Mesendoderm (in vitro differentiated cells): ENCODE measurements at regions not wholly inside any gene's neighbourhood (a gene's known extent, or its start where the extent isn't known, plus 50 kb on each side); places are given as distances from the start of the nearest gene placed in this dataset.
"Not testable (repeated sequence)": the region's sequence is repeated elsewhere in the genome, so short reads cannot be mapped to it uniquely, and the experiment has no call there.

Source experiments
- DNase-seq: peaks from one replicate; pipeline ENCODE4 v3.0.0; 2013
- H2AK5ac ChIP-seq: 2 replicates; pipeline ENCODE4 v1.6.1; 2013; ENCODE audit warnings: low read length, inconsistent platforms
- H2BK120ac ChIP-seq: 2 replicates; pipeline ENCODE4 v1.6.1; 2013; ENCODE audit warnings: low read depth, mild to moderate bottlenecking, low read length, moderate library complexity, mixed read lengths
- H2BK15ac ChIP-seq: replicated peaks from 2 replicates; pipeline ENCODE4 v1.6.1; 2013; ENCODE audit warnings: low read depth, mild to moderate bottlenecking, moderate library complexity
- H2BK5ac ChIP-seq: 2 replicates; pipeline ENCODE4 v1.6.1; 2013; ENCODE audit warnings: low read length, inconsistent platforms
- H3K18ac ChIP-seq: 2 replicates; pipeline ENCODE4 v1.6.1; 2013; ENCODE audit warnings: mild to moderate bottlenecking, low read length, mixed read lengths
- H3K23ac ChIP-seq: one replicate; pipeline ENCODE4 v1.6.1; 2013; ENCODE audit warnings: low read length
- H3K27ac ChIP-seq: 2 replicates; pipeline ENCODE4 v1.5.1; 2013; ENCODE audit warnings: low read depth, mild to moderate bottlenecking, inconsistent platforms, low read length, moderate library complexity
- H3K27me3 ChIP-seq: 2 replicates; pipeline ENCODE4 v1.6.1; 2013; ENCODE audit warnings: low read length, control low read depth, mild to moderate bottlenecking, inconsistent platforms; ENCODE audit not compliant: insufficient read depth, poor library complexity
- H3K36me3 ChIP-seq: 2 replicates; pipeline ENCODE4 v1.6.1; 2013; ENCODE audit warnings: low read length, inconsistent platforms; ENCODE audit not compliant: control insufficient read depth, insufficient read depth
- H3K4ac ChIP-seq: one replicate; pipeline ENCODE4 v1.6.1; 2013; ENCODE audit warnings: low read depth, mild to moderate bottlenecking, low read length, moderate library complexity
- H3K4me1 ChIP-seq: 2 replicates; pipeline ENCODE4 v1.6.1; 2013; ENCODE audit warnings: low read depth, low read length, inconsistent platforms; ENCODE audit not compliant: control insufficient read depth
- H3K4me2 ChIP-seq: 2 replicates; pipeline ENCODE4 v1.6.1; 2013; ENCODE audit warnings: low read length
- H3K4me3 ChIP-seq: 2 replicates; pipeline ENCODE4 v1.5.1; 2013; ENCODE audit warnings: mild to moderate bottlenecking, low read length
- H3K56ac ChIP-seq: one replicate; pipeline ENCODE4 v1.6.1; 2013; ENCODE audit warnings: low read length
- H3K79me1 ChIP-seq: 2 replicates; pipeline ENCODE4 v1.6.1; 2013; ENCODE audit warnings: low read length, inconsistent platforms
- H3K79me2 ChIP-seq: 2 replicates; pipeline ENCODE4 v1.6.1; 2013; ENCODE audit warnings: mild to moderate bottlenecking, low read length; ENCODE audit not compliant: control insufficient read depth, insufficient read depth
- H3K9ac ChIP-seq: 2 replicates; pipeline ENCODE4 v1.6.1; 2013; ENCODE audit warnings: low read length, inconsistent platforms
- H4K5ac ChIP-seq: one replicate; pipeline ENCODE4 v1.6.1; 2013; ENCODE audit warnings: low read length
- H4K8ac ChIP-seq: one replicate; pipeline ENCODE4 v1.6.1; 2013; ENCODE audit warnings: low read depth, mild to moderate bottlenecking, control low read depth, low read length, moderate library complexity
- WGBS: extraction: QIAGEN DNeasy Blood & Tissue Kit; methylation state at CpG from one replicate; pipeline ENCODE4 v1.1.7; 2013; ENCODE audit warnings: low lambda C conversion rate, missing lambda C conversion rate; ENCODE audit not compliant: insufficient coverage; ENCODE audit errors: extremely low coverage; 5-methylcytosine and 5-hydroxymethylcytosine counted together

- H3K27me3 ChIP-seq, DNase-seq, H2BK15ac ChIP-seq, H4K5ac ChIP-seq, H3K4me3 ChIP-seq, H3K4ac ChIP-seq, H2AK5ac ChIP-seq, H3K56ac ChIP-seq, H3K79me2 ChIP-seq, H2BK120ac ChIP-seq, H2BK5ac ChIP-seq, H3K4me2 ChIP-seq, H4K8ac ChIP-seq, H3K9ac ChIP-seq, H3K4me1 ChIP-seq, H3K79me1 ChIP-seq, H3K23ac ChIP-seq, H3K36me3 ChIP-seq, H3K27ac ChIP-seq, H3K18ac ChIP-seq: not testable (repeated sequence)
- no CpG with 5 or more reads among the region's 4 CpGs for WGBS
Observed at GRCh38 chr7:128561116-128561722, 84.7 kb downstream of the METTL2B start.

- H3K23ac ChIP-seq, H3K56ac ChIP-seq, H2BK120ac ChIP-seq, H3K18ac ChIP-seq, DNase-seq, H3K4ac ChIP-seq, H3K4me3 ChIP-seq, H3K4me1 ChIP-seq, H2BK5ac ChIP-seq, H3K79me1 ChIP-seq, H3K27me3 ChIP-seq, H3K36me3 ChIP-seq, H2BK15ac ChIP-seq, H3K9ac ChIP-seq, H2AK5ac ChIP-seq, H3K27ac ChIP-seq, H4K8ac ChIP-seq, H3K79me2 ChIP-seq, H3K4me2 ChIP-seq, H4K5ac ChIP-seq: not testable (repeated sequence)
- WGBS = no CpG with 5 or more reads among the region's 5 CpGs
Observed at GRCh38 chr7:128562795-128563194, 86.2 kb downstream of the METTL2B start.

DNA sequence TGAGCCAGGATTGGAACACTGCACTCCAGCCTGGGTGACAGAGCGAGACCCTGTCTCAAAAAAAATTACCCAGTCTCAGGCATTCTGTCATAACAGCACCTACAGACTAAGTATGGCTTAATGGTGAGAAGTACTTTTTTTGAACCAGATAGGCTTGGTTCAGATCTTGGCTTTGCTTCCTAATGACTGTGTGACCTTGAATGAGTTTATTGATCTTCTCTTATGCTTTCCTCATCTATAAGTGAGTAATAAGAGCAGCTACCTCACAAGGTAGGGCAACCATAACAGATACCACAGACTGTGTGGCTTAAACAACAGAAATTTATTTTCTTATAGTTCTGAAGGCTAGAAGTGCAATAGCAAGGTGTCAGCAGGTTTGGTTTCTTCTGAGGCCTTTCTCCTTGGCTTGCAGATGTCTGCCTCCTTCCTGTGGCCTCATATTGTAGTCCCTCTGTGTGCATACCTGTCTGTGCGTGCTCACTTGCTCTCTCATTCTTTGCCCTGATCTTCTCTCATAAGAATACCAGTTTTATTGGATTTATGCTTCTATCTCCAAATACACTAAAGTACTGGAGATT, 87.7 kb downstream of the METTL2B start:
- H2BK120ac ChIP-seq, H2AK5ac ChIP-seq, H3K4me3 ChIP-seq, H3K4ac ChIP-seq, H3K23ac ChIP-seq, DNase-seq, H3K36me3 ChIP-seq, H4K5ac ChIP-seq, H4K8ac ChIP-seq, H3K4me2 ChIP-seq, H3K27ac ChIP-seq, H2BK15ac ChIP-seq, H3K56ac ChIP-seq, H2BK5ac ChIP-seq, H3K79me2 ChIP-seq, H3K4me1 ChIP-seq, H3K27me3 ChIP-seq, H3K9ac ChIP-seq, H3K79me1 ChIP-seq, H3K18ac ChIP-seq: not testable (repeated sequence)
- WGBS = no CpG with 5 or more reads among the region's 2 CpGs

- no CpG with 5 or more reads among the region's 4 CpGs for WGBS
- not testable (repeated sequence) for H3K79me1 ChIP-seq, H4K8ac ChIP-seq, H3K27me3 ChIP-seq, H3K27ac ChIP-seq, H3K36me3 ChIP-seq, H3K23ac ChIP-seq, H2BK15ac ChIP-seq, H3K4ac ChIP-seq, H3K4me2 ChIP-seq, H3K18ac ChIP-seq, H3K9ac ChIP-seq, H2AK5ac ChIP-seq, H2BK120ac ChIP-seq, H4K5ac ChIP-seq, H3K4me1 ChIP-seq, H3K4me3 ChIP-seq, H3K79me2 ChIP-seq, H2BK5ac ChIP-seq, DNase-seq, H3K56ac ChIP-seq
Observed at GRCh38 chr7:128564932-128565864, 88.7 kb downstream of the METTL2B start.

GRCh38 chr7:128575277-128575676, 96.8 kb upstream of the GARIN1A start:
- H3K56ac ChIP-seq, H3K4me1 ChIP-seq, H3K4me3 ChIP-seq, H3K36me3 ChIP-seq, H3K27ac ChIP-seq, H3K4ac ChIP-seq, H4K5ac ChIP-seq, DNase-seq, H3K23ac ChIP-seq, H3K9ac ChIP-seq, H2BK5ac ChIP-seq, H2AK5ac ChIP-seq, H3K79me2 ChIP-seq, H3K79me1 ChIP-seq, H2BK15ac ChIP-seq, H3K4me2 ChIP-seq, H3K27me3 ChIP-seq, H2BK120ac ChIP-seq, H4K8ac ChIP-seq, H3K18ac ChIP-seq: not testable (repeated sequence)
- no CpG with 5 or more reads among the region's 3 CpGs for WGBS
